ENCODE measurements at regions not wholly inside any gene's neighbourhood (a gene's known extent, or its start where the extent isn't known, plus 50 kb on each side); places are given as distances from the start of the nearest gene placed in this dataset.

GRCh38 chr15:66876731-66877476, 174.9 kb downstream of the SMAD6 start:
- no peak for TF ChIP-seq CTCF (conservative IDR thresholded peaks at IDR 0.05; ENCODE audit: low read length)
- no peak for TF ChIP-seq EZH2phosphoT487 (IDR thresholded peaks at IDR 0.05; ENCODE audit: borderline replicate concordance, low read depth, low read length)

Measured in OCI-LY7 (cell line).